ENCODE measurements at regions not wholly inside any gene's neighbourhood (a gene's known extent, or its start where the extent isn't known, plus 50 kb on each side); places are given as distances from the start of the nearest gene placed in this dataset.

- TF ChIP-seq EZH2 (IDR thresholded peaks at IDR 0.05; ENCODE audit: borderline replicate concordance, low read depth, low read length, severe bottlenecking) = no peak
- no peak for TF ChIP-seq CTCF (IDR thresholded peaks at IDR 0.05; ENCODE audit: borderline replicate concordance, extremely low read depth, low read length, poor library complexity, severe bottlenecking)
- DNase-seq (no peak), ATAC-seq (ENCODE audit: insufficient read depth, low read depth) (no peak)
- H3K27me3 ChIP-seq (ENCODE audit: insufficient read depth, low read length, poor library complexity) = peaks cover 8% of the 10 kb centered on the region
- no peak overlapping the region for H3K27ac ChIP-seq (ENCODE audit: low read length)
- no peak overlapping the region for H3K4me3 ChIP-seq (ENCODE audit: low read depth in 1 of 2, low read length in 2 of 2)
- no peak overlapping the region for H3K9ac ChIP-seq (ENCODE audit: low read depth, low read length)
- no peaks in the 10 kb centered on the region for H4K20me1 ChIP-seq (ENCODE audit: insufficient read depth, low read length)
- no peaks in the 10 kb centered on the region for H3K9me3 ChIP-seq (ENCODE audit: insufficient read depth, low read length, severe bottlenecking)
- no peaks in the 10 kb centered on the region for H3K36me3 ChIP-seq (ENCODE audit: insufficient read depth, low read length)
- H3K4me1 ChIP-seq (ENCODE audit: insufficient read depth, low read length) = no peaks in the 10 kb centered on the region
- H3K79me2 ChIP-seq (ENCODE audit: insufficient read depth, low read length) = no peaks in the 10 kb centered on the region
- H2AFZ ChIP-seq (ENCODE audit: low read depth, low read length) = no peak overlapping the region
- no peak overlapping the region for H3K4me2 ChIP-seq (ENCODE audit: insufficient read depth, low read length)
Measured at GRCh38 chr7:131950758-131951157, 394.3 kb upstream of the PODXL start.

GRCh38 chr7:131949659-131950058, 393.2 kb upstream of the PODXL start:
- ATAC-seq (ENCODE audit: insufficient read depth, low read depth) (no peak), DNase-seq (no peak)
- Histone ChIP-seq H4K20me1 (ENCODE audit: insufficient read depth, low read length) (no peaks in the 10 kb centered on the region), H3K79me2 (ENCODE audit: insufficient read depth, low read length) (no peaks in the 10 kb centered on the region), H3K27ac (ENCODE audit: low read length) (no peak overlapping the region), H3K4me2 (ENCODE audit: insufficient read depth, low read length) (no peak overlapping the region), H3K9me3 (ENCODE audit: insufficient read depth, low read length, severe bottlenecking) (no peaks in the 10 kb centered on the region), H3K9ac (ENCODE audit: low read depth, low read length) (no peak overlapping the region), H3K4me3 (ENCODE audit: low read depth in 1 of 2, low read length in 2 of 2) (no peak overlapping the region), H3K36me3 (ENCODE audit: insufficient read depth, low read length) (no peaks in the 10 kb centered on the region), H2AFZ (ENCODE audit: low read depth, low read length) (no peak overlapping the region), H3K27me3 (ENCODE audit: insufficient read depth, low read length, poor library complexity) (peaks cover 3% of the 10 kb centered on the region), H3K4me1 (ENCODE audit: insufficient read depth, low read length) (no peaks in the 10 kb centered on the region)
- TF ChIP-seq EZH2 (IDR thresholded peaks at IDR 0.05; ENCODE audit: borderline replicate concordance, low read depth, low read length, severe bottlenecking) (no peak), CTCF (IDR thresholded peaks at IDR 0.05; ENCODE audit: borderline replicate concordance, extremely low read depth, low read length, poor library complexity, severe bottlenecking) (no peak)

GRCh38 chr7:131948434-131949053, 392.1 kb upstream of the PODXL start:
- no peaks in the 10 kb centered on the region for H3K9me3 ChIP-seq (ENCODE audit: insufficient read depth, low read length, severe bottlenecking)
- no peaks in the 10 kb centered on the region for H3K79me2 ChIP-seq (ENCODE audit: insufficient read depth, low read length)
- peaks cover 3% of the 10 kb centered on the region for H3K27me3 ChIP-seq (ENCODE audit: insufficient read depth, low read length, poor library complexity)
- no peak overlapping the region for H2AFZ ChIP-seq (ENCODE audit: low read depth, low read length)
- TF ChIP-seq EZH2 (IDR thresholded peaks at IDR 0.05; ENCODE audit: borderline replicate concordance, low read depth, low read length, severe bottlenecking) (no peak), CTCF (IDR thresholded peaks at IDR 0.05; ENCODE audit: borderline replicate concordance, extremely low read depth, low read length, poor library complexity, severe bottlenecking) (no peak)
- no peaks in the 10 kb centered on the region for H4K20me1 ChIP-seq (ENCODE audit: insufficient read depth, low read length)
- DNase-seq (no peak), ATAC-seq (ENCODE audit: insufficient read depth, low read depth) (no peak)
- H3K4me3 ChIP-seq (ENCODE audit: low read depth in 1 of 2, low read length in 2 of 2) = no peak overlapping the region
- no peaks in the 10 kb centered on the region for H3K36me3 ChIP-seq (ENCODE audit: insufficient read depth, low read length)
- H3K4me2 ChIP-seq (ENCODE audit: insufficient read depth, low read length) = no peak overlapping the region
- no peak overlapping the region for H3K9ac ChIP-seq (ENCODE audit: low read depth, low read length)
- no peak overlapping the region for H3K27ac ChIP-seq (ENCODE audit: low read length)
- no peaks in the 10 kb centered on the region for H3K4me1 ChIP-seq (ENCODE audit: insufficient read depth, low read length)
